Spleen (tissue), 7 donors: ENCODE measurements at regions not wholly inside any gene's neighbourhood (a gene's known extent, or its start where the extent isn't known, plus 50 kb on each side); places are given as distances from the start of the nearest gene placed in this dataset.

ENCODE experiments used
- POLR2A ChIP-seq, 3 donors: fragments of 450-650 bp; IDR thresholded peaks; one replicate each; pipeline ENCODE4 v1.5.1; 2017; ENCODE audit warnings: antibody characterized with exemption in 3 of 3, mild to moderate bottlenecking in 1 of 3
- POLR2AphosphoS5 ChIP-seq, 3 donors: sonication (generic); formaldehyde crosslinking; IDR thresholded peaks; one replicate each; pipeline ENCODE4 v1.5.1; 2017; ENCODE audit warnings: antibody characterized with exemption in 3 of 3
- TF ChIP-seq, protein P1 (sequence below), 11 experiments: fragments of 200-600 bp in 7 of 11; fragments of 450-650 bp in 4 of 11; sonication (generic) in 4 of 11; IDR thresholded peaks in 8 of 11; conservative IDR thresholded peaks in 3 of 11; 1 replicate in 7 of 11; 2 replicates in 4 of 11; pipeline versions ENCODE4 v1.4.0 to v1.8.0; 2016 to 2021; ENCODE audit warnings: antibody characterized with exemption in 11 of 11, inconsistent platforms in 4 of 11, mild to moderate bottlenecking in 1 of 11
- donor health status: DM: no; HTN: no; CAD: no; lungs with moderate emphysema.
- donor health status: DM: no; HTN: no; CAD: no.
- donor health status: DM: no; HTN: no; CAD: no.

GRCh38 chr1:199163267-199163666 lies 524.4 kb downstream of the PTPRC start:
- TF ChIP-seq, protein P1, sequence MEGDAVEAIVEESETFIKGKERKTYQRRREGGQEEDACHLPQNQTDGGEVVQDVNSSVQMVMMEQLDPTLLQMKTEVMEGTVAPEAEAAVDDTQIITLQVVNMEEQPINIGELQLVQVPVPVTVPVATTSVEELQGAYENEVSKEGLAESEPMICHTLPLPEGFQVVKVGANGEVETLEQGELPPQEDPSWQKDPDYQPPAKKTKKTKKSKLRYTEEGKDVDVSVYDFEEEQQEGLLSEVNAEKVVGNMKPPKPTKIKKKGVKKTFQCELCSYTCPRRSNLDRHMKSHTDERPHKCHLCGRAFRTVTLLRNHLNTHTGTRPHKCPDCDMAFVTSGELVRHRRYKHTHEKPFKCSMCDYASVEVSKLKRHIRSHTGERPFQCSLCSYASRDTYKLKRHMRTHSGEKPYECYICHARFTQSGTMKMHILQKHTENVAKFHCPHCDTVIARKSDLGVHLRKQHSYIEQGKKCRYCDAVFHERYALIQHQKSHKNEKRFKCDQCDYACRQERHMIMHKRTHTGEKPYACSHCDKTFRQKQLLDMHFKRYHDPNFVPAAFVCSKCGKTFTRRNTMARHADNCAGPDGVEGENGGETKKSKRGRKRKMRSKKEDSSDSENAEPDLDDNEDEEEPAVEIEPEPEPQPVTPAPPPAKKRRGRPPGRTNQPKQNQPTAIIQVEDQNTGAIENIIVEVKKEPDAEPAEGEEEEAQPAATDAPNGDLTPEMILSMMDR (IDR thresholded peaks at IDR 0.05 in 8 of 11, conservative IDR thresholded peaks at IDR 0.05 in 3 of 11) = no peak
- TF ChIP-seq POLR2AphosphoS5 (IDR thresholded peaks at IDR 0.05) = no peak
- TF ChIP-seq POLR2A (IDR thresholded peaks at IDR 0.05) = no peak
